WTC11 (cell line): ENCODE measurements at regions not wholly inside any gene's neighbourhood (a gene's known extent, or its start where the extent isn't known, plus 50 kb on each side); places are given as distances from the start of the nearest gene placed in this dataset.

Experiments used
- ATAC-seq: fragments of 200-7000 bp; cut with Tn5 transposase; 2 replicates; pipeline ENCODE4 v1.10.0; 2021; ENCODE audit warnings: mild to moderate bottlenecking, moderate library complexity
- CTCF ChIA-PET: fragments of 300-600 bp; sonication (Branson Sonifier 250); formaldehyde crosslinking; loops from one replicate; lab custom pipeline; 2021; ENCODE audit warnings: antibody characterized with exemption; lab: Charles Lee
- POLR2A ChIA-PET: fragments of 350-600 bp; sonication (Branson Sonifier 250); formaldehyde crosslinking; loops from one replicate; lab custom pipeline; 2021; ENCODE audit warnings: antibody characterized with exemption; lab: Charles Lee
- DNase-seq: peaks from one replicate; pipeline ENCODE4 v3.0.0; 2021; ENCODE audit warnings: low spot score
- H3K27ac Mint-ChIP-seq: 2 replicates; pipeline ENCODE4 v1.8.0; 2021; ENCODE audit warnings: mixed read lengths
- H3K27me3 Mint-ChIP-seq: 2 replicates; pipeline ENCODE4 v1.8.0; 2021; ENCODE audit warnings: low read depth, mild to moderate bottlenecking, moderate library complexity, mixed read lengths
- H3K36me3 Mint-ChIP-seq: 2 replicates; pipeline ENCODE4 v1.8.0; 2021; ENCODE audit warnings: mixed read lengths
- H3K4me1 Mint-ChIP-seq: 2 replicates; pipeline ENCODE4 v1.8.0; 2022; ENCODE audit warnings: mixed read lengths
- H3K4me3 Mint-ChIP-seq: 2 replicates; pipeline ENCODE4 v1.8.0; 2021; ENCODE audit warnings: mild to moderate bottlenecking, moderate library complexity, mixed read lengths
- H3K9me3 Mint-ChIP-seq: 2 replicates; pipeline ENCODE4 v1.8.0; 2021; ENCODE audit warnings: mixed read lengths
- AFF4 ChIP-seq: sonication (generic); formaldehyde crosslinking; IDR thresholded peaks from 2 replicates; pipeline ENCODE4 v1.8.1; 2023; ENCODE audit warnings: mild to moderate bottlenecking, missing genetic modification reagents, borderline replicate concordance
- AR ChIP-seq: fragments of 250-450 bp; sonication (Bioruptor Pico); IDR thresholded peaks from 2 replicates; pipeline ENCODE4 v1.9.0; 2021; ENCODE audit warnings: mild to moderate bottlenecking
- ATF6 ChIP-seq: sonication (generic); formaldehyde crosslinking; IDR thresholded peaks from 2 replicates; pipeline ENCODE4 v1.8.1; 2023; ENCODE audit warnings: mild to moderate bottlenecking, missing genetic modification reagents
- E2F1 ChIP-seq: sonication (generic); formaldehyde crosslinking; IDR thresholded peaks from 2 replicates; pipeline ENCODE4 v1.8.0; 2022; ENCODE audit warnings: mild to moderate bottlenecking, missing genetic modification reagents
- FOXP1 ChIP-seq: sonication (generic); formaldehyde crosslinking; IDR thresholded peaks from 2 replicates; pipeline ENCODE4 v1.8.0; 2022; ENCODE audit warnings: missing genetic modification reagents, mild to moderate bottlenecking, moderate library complexity, borderline replicate concordance
- GTF2I ChIP-seq: fragments of 250-450 bp; sonication (Bioruptor Pico); conservative IDR thresholded peaks from 2 replicates; pipeline ENCODE4 v1.4.0; 2021; ENCODE audit warnings: mild to moderate bottlenecking
- HMGXB4 ChIP-seq: sonication (generic); formaldehyde crosslinking; IDR thresholded peaks from 2 replicates; pipeline ENCODE4 v1.8.1; 2023; ENCODE audit warnings: mild to moderate bottlenecking, moderate library complexity, missing genetic modification reagents
- IRF1 ChIP-seq: sonication (generic); formaldehyde crosslinking; IDR thresholded peaks from 2 replicates; pipeline ENCODE4 v1.8.0; 2023; ENCODE audit warnings: missing genetic modification reagents
- MAX ChIP-seq: sonication (generic); formaldehyde crosslinking; IDR thresholded peaks from 2 replicates; pipeline ENCODE4 v1.8.0; 2022; ENCODE audit warnings: mild to moderate bottlenecking, missing genetic modification reagents
- NFATC4 ChIP-seq: fragments of 250-450 bp; sonication (Bioruptor Pico); IDR thresholded peaks from 2 replicates; pipeline ENCODE4 v1.9.0; 2021; ENCODE audit warnings: mild to moderate bottlenecking
- NFYB ChIP-seq: sonication (generic); formaldehyde crosslinking; conservative IDR thresholded peaks from 2 replicates; pipeline ENCODE4 v1.8.0; 2022; ENCODE audit warnings: low read depth, missing genetic modification reagents
- NR3C1 ChIP-seq: sonication (generic); formaldehyde crosslinking; conservative IDR thresholded peaks from 2 replicates; pipeline ENCODE4 v1.8.1; 2023; ENCODE audit warnings: low read depth, mild to moderate bottlenecking, missing genetic modification reagents
- PRRX2 ChIP-seq: fragments of 250-450 bp; sonication (Bioruptor Pico); IDR thresholded peaks from 2 replicates; pipeline ENCODE4 v1.8.0; 2021; ENCODE audit warnings: mild to moderate bottlenecking
- RELA ChIP-seq: sonication (generic); formaldehyde crosslinking; IDR thresholded peaks from 2 replicates; pipeline ENCODE4 v1.8.1; 2022; ENCODE audit warnings: missing genetic modification reagents, mild to moderate bottlenecking, borderline replicate concordance
- SP1 ChIP-seq: sonication (generic); formaldehyde crosslinking; conservative IDR thresholded peaks from 2 replicates; pipeline ENCODE4 v1.8.1; 2022; ENCODE audit warnings: missing genetic modification reagents
- TCF7 ChIP-seq: sonication (generic); formaldehyde crosslinking; IDR thresholded peaks from 2 replicates; pipeline ENCODE4 v1.8.0; 2022; ENCODE audit warnings: mild to moderate bottlenecking, low read depth, missing genetic modification reagents, moderate library complexity
- ZMAT4 ChIP-seq: fragments of 250-450 bp; sonication (Bioruptor Pico); IDR thresholded peaks from 2 replicates; pipeline ENCODE4 v1.9.0; 2021; ENCODE audit warnings: mild to moderate bottlenecking
- ZNF317 ChIP-seq: sonication (generic); formaldehyde crosslinking; IDR thresholded peaks from 2 replicates; pipeline ENCODE4 v1.8.1; 2023; ENCODE audit warnings: low read depth, mild to moderate bottlenecking, moderate library complexity, missing genetic modification reagents, borderline replicate concordance
- ZNF425 ChIP-seq: fragments of 250-450 bp; sonication (Bioruptor Pico); conservative IDR thresholded peaks from 2 replicates; pipeline ENCODE4 v1.9.0; 2021; ENCODE audit warnings: mild to moderate bottlenecking

- no peak for DNase-seq
- no peak for TF ChIP-seq NFATC4 (CRISPR knock-in tag)
- no peak for TF ChIP-seq TCF7
- TF ChIP-seq NFYB (CRISPR knock-in tag) = no peak
- no peak for TF ChIP-seq IRF1 (CRISPR knock-in tag)
- no peak for TF ChIP-seq E2F1
- TF ChIP-seq AR (CRISPR knock-in tag) = no peak
- no peak for TF ChIP-seq ZMAT4 (CRISPR knock-in tag)
- TF ChIP-seq MAX = no peak
- no peak for TF ChIP-seq FOXP1 (CRISPR knock-in tag)
- TF ChIP-seq ZNF317 (CRISPR knock-in tag) = no peak
- no peak for TF ChIP-seq HMGXB4
- no peak for TF ChIP-seq GTF2I (CRISPR knock-in tag)
- TF ChIP-seq ZNF425 (CRISPR knock-in tag) = no peak
- TF ChIP-seq RELA = no peak
- TF ChIP-seq NR3C1 (CRISPR knock-in tag) = no peak
- TF ChIP-seq PRRX2 (CRISPR knock-in tag) = no peak
- Mint-ChIP-seq H3K4me3 (no peak overlapping the region), H3K4me1 (peaks cover 51% of the 10 kb centered on the region), H3K9me3 (peaks cover 17% of the 10 kb centered on the region), H3K36me3 (peaks cover 13% of the 10 kb centered on the region), H3K27me3 (no peaks in the 10 kb centered on the region), H3K27ac (peak overlapping the region; percentile 38)
- ATAC-seq = peak; percentile 88
- POLR2A ChIA-PET = no interaction called here
- CTCF ChIA-PET = no interaction called here
Measured at GRCh38 chr6:93123585-93123984, 295.8 kb downstream of the EPHA7 start.

GRCh38 chr6:93120154-93120742 lies 299.1 kb downstream of the EPHA7 start:
- Mint-ChIP-seq H3K27ac (no peak overlapping the region), H3K27me3 (no peaks in the 10 kb centered on the region), H3K9me3 (no peaks in the 10 kb centered on the region), H3K4me3 (no peak overlapping the region), H3K36me3 (no peaks in the 10 kb centered on the region), H3K4me1 (peaks cover 65% of the 10 kb centered on the region)
- DNase-seq (no peak), ATAC-seq (peak; percentile 84)
- CTCF ChIA-PET = interaction anchor here (1.0 kb wide), 1 partner anchor 303 kb away, joined by 3 read pairs; no protein-coding TSS in a partner anchor
- POLR2A ChIA-PET = no interaction called here
- TF ChIP-seq SP1 (no peak), AFF4 (no peak), MAX (no peak), ATF6 (CRISPR knock-in tag) (no peak)
